ENCODE measurements at regions not wholly inside any gene's neighbourhood (a gene's known extent, or its start where the extent isn't known, plus 50 kb on each side); places are given as distances from the start of the nearest gene placed in this dataset.

DNA sequence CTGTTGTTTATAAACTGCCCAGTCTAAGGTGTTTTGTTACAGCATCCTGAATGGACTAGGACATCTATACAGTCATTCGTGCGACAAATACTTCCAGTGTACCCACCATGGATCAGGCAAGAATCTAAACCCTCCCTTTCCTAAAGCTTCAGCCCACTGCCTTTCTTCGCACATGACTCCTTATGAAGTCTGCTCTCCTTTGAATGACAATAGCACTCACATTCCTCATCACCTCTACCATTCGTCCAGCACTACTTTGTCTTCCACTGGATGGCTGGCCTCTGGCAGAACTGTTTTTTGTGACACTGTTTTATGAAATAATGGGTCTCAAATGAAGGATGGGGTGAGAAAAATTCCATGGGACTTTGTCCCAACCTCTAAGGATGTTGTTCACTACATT, 89.8 kb upstream of the LIN7C start:
- TF ChIP-seq, protein P1, sequence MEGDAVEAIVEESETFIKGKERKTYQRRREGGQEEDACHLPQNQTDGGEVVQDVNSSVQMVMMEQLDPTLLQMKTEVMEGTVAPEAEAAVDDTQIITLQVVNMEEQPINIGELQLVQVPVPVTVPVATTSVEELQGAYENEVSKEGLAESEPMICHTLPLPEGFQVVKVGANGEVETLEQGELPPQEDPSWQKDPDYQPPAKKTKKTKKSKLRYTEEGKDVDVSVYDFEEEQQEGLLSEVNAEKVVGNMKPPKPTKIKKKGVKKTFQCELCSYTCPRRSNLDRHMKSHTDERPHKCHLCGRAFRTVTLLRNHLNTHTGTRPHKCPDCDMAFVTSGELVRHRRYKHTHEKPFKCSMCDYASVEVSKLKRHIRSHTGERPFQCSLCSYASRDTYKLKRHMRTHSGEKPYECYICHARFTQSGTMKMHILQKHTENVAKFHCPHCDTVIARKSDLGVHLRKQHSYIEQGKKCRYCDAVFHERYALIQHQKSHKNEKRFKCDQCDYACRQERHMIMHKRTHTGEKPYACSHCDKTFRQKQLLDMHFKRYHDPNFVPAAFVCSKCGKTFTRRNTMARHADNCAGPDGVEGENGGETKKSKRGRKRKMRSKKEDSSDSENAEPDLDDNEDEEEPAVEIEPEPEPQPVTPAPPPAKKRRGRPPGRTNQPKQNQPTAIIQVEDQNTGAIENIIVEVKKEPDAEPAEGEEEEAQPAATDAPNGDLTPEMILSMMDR (conservative IDR thresholded peaks at IDR 0.05; ENCODE audit: low read length), result no peak
- TF ChIP-seq EZH2phosphoT487 (IDR thresholded peaks at IDR 0.05; ENCODE audit: borderline replicate concordance), result no peak

Data from Loucy (cell line).